Astrocyte of the cerebellum (primary cell): ENCODE measurements at regions not wholly inside any gene's neighbourhood (a gene's known extent, or its start where the extent isn't known, plus 50 kb on each side); places are given as distances from the start of the nearest gene placed in this dataset.
"Not testable (repeated sequence)": the region's sequence is repeated elsewhere in the genome, so short reads cannot be mapped to it uniquely, and the experiment has no call there.

Source experiments
- DNase-seq: peaks from one replicate; pipeline ENCODE4 v3.0.0-alpha.2; 2011; ENCODE audit warnings: low read depth
- H3K4me3 ChIP-seq: 2 replicates; pipeline ENCODE4 v1.5.1; 2011; ENCODE audit warnings: mild to moderate bottlenecking, low read depth, low read length, moderate library complexity
- CTCF ChIP-seq: IDR thresholded peaks from 2 replicates; pipeline ENCODE4 v1.5.1; 2012; ENCODE audit warnings: low read length, low read depth, moderate library complexity, mild to moderate bottlenecking; ENCODE audit errors: missing control alignments
- in situ Hi-C: cut with HindIII; loops from 2 replicates; pipeline ENCODE4 v1.10.0; 2017; ENCODE audit warnings: low sequenced_read_pairs

GRCh38 chr5:1997640-1998347 lies 115.1 kb upstream of the IRX4 start:
- H3K4me3 ChIP-seq: no peak overlapping the region
- TF ChIP-seq CTCF: no peak
- no peak for DNase-seq
- in situ Hi-C loops: no loop called here

GRCh38 chr5:1995491-1995890 lies 112.8 kb upstream of the IRX4 start:
- H3K4me3 ChIP-seq: no peak overlapping the region
- TF ChIP-seq CTCF: no peak
- DNase-seq: no peak
- in situ Hi-C loops: no loop called here

- TF ChIP-seq CTCF: no peak
- no peak for DNase-seq
- no peak overlapping the region for H3K4me3 ChIP-seq
- in situ Hi-C loops: no loop called here
Observed at GRCh38 chr5:1987471-1987870, 104.7 kb upstream of the IRX4 start.

- H3K4me3 ChIP-seq: no peak overlapping the region
- in situ Hi-C loops: no loop called here
- DNase-seq: no peak
- no peak for TF ChIP-seq CTCF
Observed at GRCh38 chr5:1985781-1986180, 103.1 kb upstream of the IRX4 start.

GRCh38 chr5:1983919-1984695 lies 101.4 kb upstream of the IRX4 start:
- DNase-seq: no peak
- in situ Hi-C loops: no loop called here
- H3K4me3 ChIP-seq: no peak overlapping the region
- no peak for TF ChIP-seq CTCF

- in situ Hi-C loops: no loop called here
- no peak for TF ChIP-seq CTCF
- no peak for DNase-seq
- H3K4me3 ChIP-seq: no peak overlapping the region
Observed at GRCh38 chr5:1983401-1983800, 100.7 kb upstream of the IRX4 start.

GRCh38 chr5:1982561-1982960 lies 99.8 kb upstream of the IRX4 start:
- H3K4me3 ChIP-seq, DNase-seq, in situ Hi-C loops: not testable (repeated sequence)
